K562 (cell line): ENCODE measurements at regions not wholly inside any gene's neighbourhood (a gene's known extent, or its start where the extent isn't known, plus 50 kb on each side); places are given as distances from the start of the nearest gene placed in this dataset.

Source experiments
- CTCF ChIP-seq, 3 experiments: IDR thresholded peaks in 2 of 3; conservative IDR thresholded peaks in 1 of 3; 2 replicates each; pipeline ENCODE4 v1.5.1; 2011 to 2012; ENCODE audit warnings: low read length in 3 of 3, mild to moderate bottlenecking in 3 of 3, control low read depth in 2 of 3, improper control_type of control experiment in 1 of 3, inconsistent platforms in 1 of 3, low read depth in 1 of 3, mixed read lengths in 1 of 3, moderate library complexity in 1 of 3; ENCODE audit not compliant: insufficient read depth in 2 of 3
- DPF2 ChIP-seq: fragments of 450-650 bp; IDR thresholded peaks from 2 replicates; pipeline ENCODE4 v1.6.1; 2016
- E2F6 ChIP-seq, 2 experiments: IDR thresholded peaks; 2 replicates each; pipeline ENCODE4 v1.6.1; 2011; ENCODE audit warnings: borderline replicate concordance in 1 of 2, control low read depth in 1 of 2, low read depth in 1 of 2, low read length in 1 of 2, mild to moderate bottlenecking in 1 of 2, mixed read lengths in 1 of 2, moderate library complexity in 1 of 2; ENCODE audit not compliant: insufficient read depth in 1 of 2, insufficient read length in 1 of 2, poor library complexity in 1 of 2, severe bottlenecking in 1 of 2; ENCODE audit errors: extremely low read depth in 1 of 2
- HNRNPLL ChIP-seq: fragments of 200-400 bp; formaldehyde crosslinking; IDR thresholded peaks from 2 replicates; pipeline ENCODE4 v1.6.1; 2017; ENCODE audit warnings: low read length, low read depth, mild to moderate bottlenecking; ENCODE audit not compliant: poor library complexity, severe bottlenecking
- MYC ChIP-seq, 2 experiments: fragments of 250-450 bp in 1 of 2; sonication (Bioruptor Pico) in 1 of 2; IDR thresholded peaks; 2 replicates each; pipeline versions ENCODE4 v1.5.1 to v1.6.1; 2012 to 2021; ENCODE audit warnings: low read depth in 2 of 2, borderline replicate concordance in 1 of 2, improper control_type of control experiment in 1 of 2, low read length in 1 of 2, mild to moderate bottlenecking in 1 of 2, moderate library complexity in 1 of 2
- NFIC ChIP-seq: fragments of 450-650 bp; IDR thresholded peaks from 2 replicates; pipeline ENCODE4 v1.6.1; 2017; ENCODE audit warnings: mild to moderate bottlenecking, inconsistent platforms
- NR2C2 ChIP-seq, 2 experiments: fragments of 200-800 bp in 1 of 2; sonication (Bioruptor generic) in 1 of 2; sonication (generic) in 1 of 2; formaldehyde crosslinking in 1 of 2; IDR thresholded peaks; 2 replicates each; pipeline versions ENCODE4 v1.6.1 to v1.8.0; 2016 to 2022; ENCODE audit warnings: mild to moderate bottlenecking in 1 of 2, missing compliant biosample characterization in 1 of 2, missing genetic modification characterization in 1 of 2, missing genetic modification reagents in 1 of 2
- PHB2 ChIP-seq: fragments of 450-650 bp; IDR thresholded peaks from 2 replicates; pipeline ENCODE4 v1.6.1; 2017; ENCODE audit warnings: low read depth
- POLR2G ChIP-seq: fragments of 200-400 bp; formaldehyde crosslinking; IDR thresholded peaks from 2 replicates; pipeline ENCODE4 v1.6.1; 2017; ENCODE audit warnings: low read depth, mild to moderate bottlenecking, antibody characterized with exemption, low read length, moderate library complexity
- PRPF4 ChIP-seq: fragments of 200-400 bp; formaldehyde crosslinking; IDR thresholded peaks from one replicate; pipeline ENCODE4 v1.6.1; 2017; ENCODE audit warnings: low read length, low read depth, mild to moderate bottlenecking; ENCODE audit not compliant: insufficient read depth, poor library complexity, severe bottlenecking
- SPI1 ChIP-seq: IDR thresholded peaks from 2 replicates; pipeline ENCODE4 v1.6.1; 2011; ENCODE audit warnings: low read depth, low read length, control low read depth, borderline replicate concordance
- U2AF1 ChIP-seq: fragments of 200-400 bp; formaldehyde crosslinking; optimal IDR thresholded peaks from 2 replicates; pipeline ENCODE3; 2017; ENCODE audit warnings: mild to moderate bottlenecking, low read depth, low read length, moderate library complexity

GRCh38 chr7:45446195-45446944 is 127.8 kb upstream of the ADCY1 start:
- TF ChIP-seq MYC (IDR thresholded peaks at IDR 0.05; ENCODE audit: low read depth, low read length) (no peak), MYC (CRISPR knock-in tag; IDR thresholded peaks at IDR 0.05; ENCODE audit: borderline replicate concordance, low read depth) (no peak), NR2C2 (CRISPR knock-in tag; IDR thresholded peaks at IDR 0.05) (no peak), NR2C2 (tag; IDR thresholded peaks at IDR 0.05) (no peak), CTCF (IDR thresholded peaks at IDR 0.05 in 2 of 3, conservative IDR thresholded peaks at IDR 0.05 in 1 of 3; ENCODE audit: insufficient read depth in 2 of 3, low read depth in 1 of 3, low read length in 3 of 3) (no peak), NFIC (no peak), PHB2 (no peak), E2F6 (IDR thresholded peaks at IDR 0.05; ENCODE audit: borderline replicate concordance in 1 of 2, extremely low read depth in 1 of 2, insufficient read depth in 1 of 2, insufficient read length in 1 of 2, low read depth in 1 of 2, low read length in 1 of 2, poor library complexity in 1 of 2, severe bottlenecking in 1 of 2) (no peak), POLR2G (no peak), HNRNPLL (no peak), DPF2 (no peak), U2AF1 (no peak), PRPF4 (no peak), SPI1 (no peak)
